Stimulated activated CD4-positive, alpha-beta T cell treated with anti-CD3 and anti-CD28 coated beads, Interleukin-1b, Interleukin-23, amount 100 ng/mL, for 48 hours (primary cell): ENCODE measurements at regions not wholly inside any gene's neighbourhood (a gene's known extent, or its start where the extent isn't known, plus 50 kb on each side); places are given as distances from the start of the nearest gene placed in this dataset.
"Not testable (repeated sequence)": the region's sequence is repeated elsewhere in the genome, so short reads cannot be mapped to it uniquely, and the experiment has no call there.

Experiments
- DNase-seq: peaks from one replicate; pipeline ENCODE4 v3.0.0-alpha.2; 2020

GRCh38 chr10:100612601-100613595, 77.2 kb downstream of the HIF1AN start:
- DNase-seq = no peak

GRCh38 chr10:100613846-100614245, 78.1 kb downstream of the HIF1AN start:
- DNase-seq = no peak

GRCh38 chr10:100614429-100615095, 78.8 kb downstream of the HIF1AN start:
- DNase-seq = no peak

- DNase-seq = no peak
These were observed 79.5 kb downstream of the HIF1AN start for GRCh38 chr10:100615241-100615640.

- no peak for DNase-seq
These were observed 80.2 kb downstream of the HIF1AN start for GRCh38 chr10:100615908-100616307.

GRCh38 chr10:100618091-100618615, 82.4 kb downstream of the HIF1AN start:
- no peak for DNase-seq

GRCh38 chr10:100618632-100619255, 83.0 kb downstream of the HIF1AN start:
- no peak for DNase-seq

- no peak for DNase-seq
These were observed 84.5 kb downstream of the HIF1AN start for GRCh38 chr10:100620087-100620835.

GRCh38 chr10:100621360-100622205, 85.8 kb downstream of the HIF1AN start:
- peak; percentile 13 for DNase-seq

- DNase-seq = no peak
These were observed 87.2 kb downstream of the HIF1AN start for GRCh38 chr10:100622946-100623345.

- no peak for DNase-seq
These were observed 87.9 kb downstream of the HIF1AN start for GRCh38 chr10:100623521-100624230.

- DNase-seq = no peak
These were observed 88.6 kb downstream of the HIF1AN start for GRCh38 chr10:100624298-100624697.

- DNase-seq = no peak
These were observed 90.1 kb downstream of the HIF1AN start for GRCh38 chr10:100625816-100626215.

- DNase-seq = no peak
These were observed 92.3 kb downstream of the HIF1AN start for GRCh38 chr10:100628061-100628460.

- no peak for DNase-seq
These were observed 95.4 kb downstream of the HIF1AN start for GRCh38 chr10:100631192-100631591.

- no peak for DNase-seq
These were observed 96.3 kb downstream of the HIF1AN start for GRCh38 chr10:100632027-100632426.

GRCh38 chr10:100634034-100634433, 98.3 kb downstream of the HIF1AN start:
- DNase-seq = no peak

GRCh38 chr10:100636848-100637553, 101.3 kb downstream of the HIF1AN start:
- DNase-seq = no peak

- no peak for DNase-seq
These were observed 102.0 kb downstream of the HIF1AN start for GRCh38 chr10:100637785-100638184.

GRCh38 chr10:100638969-100639368, 103.2 kb downstream of the HIF1AN start:
- DNase-seq = not testable (repeated sequence)
